Neural progenitor cell (in vitro differentiated cells): ENCODE measurements at regions not wholly inside any gene's neighbourhood (a gene's known extent, or its start where the extent isn't known, plus 50 kb on each side); places are given as distances from the start of the nearest gene placed in this dataset.

Experiments used
- DNase-seq: peaks from one replicate; pipeline ENCODE4 v3.0.0-alpha.2; 2016; ENCODE audit warnings: low spot score
- H2AFZ ChIP-seq: fragments of 200-600 bp; sonication (generic); replicated peaks from 2 replicates; pipeline ENCODE4 v1.6.1; 2016; ENCODE audit warnings: antibody characterized with exemption
- H3F3A ChIP-seq: fragments of 200-600 bp; sonication (generic); 2 replicates; pipeline ENCODE4 v1.6.1; 2016; ENCODE audit warnings: antibody characterized with exemption, low read depth
- H3K27ac ChIP-seq: fragments of 200-600 bp; sonication (generic); 2 replicates; pipeline ENCODE4 v1.5.1; 2016; ENCODE audit warnings: mild to moderate bottlenecking
- H3K27me3 ChIP-seq: fragments of 200-600 bp; sonication (generic); 2 replicates; pipeline ENCODE4 v1.6.1; 2016; ENCODE audit warnings: mild to moderate bottlenecking, moderate library complexity
- H3K36me3 ChIP-seq: fragments of 200-600 bp; sonication (generic); 2 replicates; pipeline ENCODE4 v1.5.1; 2016
- H3K4me1 ChIP-seq: fragments of 200-600 bp; sonication (generic); 2 replicates; pipeline ENCODE4 v1.6.1; 2016; ENCODE audit warnings: mixed run types
- H3K4me2 ChIP-seq: fragments of 200-600 bp; sonication (generic); 2 replicates; pipeline ENCODE4 v1.6.1; 2016
- H3K4me3 ChIP-seq: fragments of 200-600 bp; sonication (generic); 2 replicates; pipeline ENCODE4 v1.5.1; 2016
- H3K79me2 ChIP-seq: fragments of 200-600 bp; sonication (generic); 2 replicates; pipeline ENCODE4 v1.6.1; 2016; ENCODE audit warnings: low read depth
- H3K9ac ChIP-seq: fragments of 200-600 bp; sonication (generic); 2 replicates; pipeline ENCODE4 v1.6.1; 2016
- H3K9me3 ChIP-seq: fragments of 200-600 bp; sonication (generic); 2 replicates; pipeline ENCODE4 v1.5.1; 2016; ENCODE audit warnings: low read depth
- H4K20me1 ChIP-seq: fragments of 200-600 bp; sonication (generic); 2 replicates; pipeline ENCODE4 v1.6.1; 2016; ENCODE audit warnings: low read depth
- H3K27ac Mint-ChIP-seq: 3 replicates; pipeline ENCODE4 v1.8.0; 2021; ENCODE audit warnings: mixed read lengths
- H3K27me3 Mint-ChIP-seq: 2 replicates; pipeline ENCODE4 v1.8.0; 2022; ENCODE audit warnings: low read depth, mild to moderate bottlenecking, inconsistent platforms, moderate library complexity, mixed read lengths; ENCODE audit not compliant: insufficient read depth
- H3K36me3 Mint-ChIP-seq: 3 replicates; pipeline ENCODE4 v1.8.0; 2021; ENCODE audit warnings: mixed read lengths
- H3K4me1 Mint-ChIP-seq: 3 replicates; pipeline ENCODE4 v1.8.0; 2021; ENCODE audit warnings: mixed read lengths
- H3K4me3 Mint-ChIP-seq: 3 replicates; pipeline ENCODE4 v1.8.0; 2021; ENCODE audit warnings: mild to moderate bottlenecking, moderate library complexity, mixed read lengths
- H3K9me3 Mint-ChIP-seq: 3 replicates; pipeline ENCODE4 v1.8.0; 2020; ENCODE audit warnings: mixed read lengths
- CTCF ChIP-seq: fragments of 200-600 bp; sonication (generic); IDR thresholded peaks from 2 replicates; pipeline ENCODE4 v1.5.1; 2017; ENCODE audit warnings: antibody characterized with exemption, mild to moderate bottlenecking
- EZH2 ChIP-seq: fragments of 200-600 bp; sonication (generic); IDR thresholded peaks from 2 replicates; pipeline ENCODE4 v1.6.1; 2017; ENCODE audit warnings: antibody characterized with exemption, mild to moderate bottlenecking, moderate library complexity
- EZH2phosphoT487 ChIP-seq: fragments of 200-600 bp; sonication (generic); IDR thresholded peaks from 2 replicates; pipeline ENCODE4 v1.6.1; 2017; ENCODE audit warnings: antibody characterized with exemption

- no peaks in the 10 kb centered on the region for H3K27me3 ChIP-seq
- no peaks in the 10 kb centered on the region for H3K79me2 ChIP-seq
- H3K4me1 ChIP-seq: no peaks in the 10 kb centered on the region
- no peak overlapping the region for H3K4me3 ChIP-seq
- H3K36me3 ChIP-seq: no peaks in the 10 kb centered on the region
- no peak overlapping the region for H3K4me2 ChIP-seq
- H3K9ac ChIP-seq: no peak overlapping the region
- H3K36me3 Mint-ChIP-seq: no peaks in the 10 kb centered on the region
- no peak overlapping the region for H2AFZ ChIP-seq
- H3K4me1 Mint-ChIP-seq: no peaks in the 10 kb centered on the region
- no peaks in the 10 kb centered on the region for H3K9me3 ChIP-seq
- no peak overlapping the region for H3K27ac ChIP-seq
- no peaks in the 10 kb centered on the region for H3K27me3 Mint-ChIP-seq
- no peak for TF ChIP-seq CTCF
- no peak for TF ChIP-seq EZH2
- TF ChIP-seq EZH2phosphoT487: no peak
- no peaks in the 10 kb centered on the region for H4K20me1 ChIP-seq
- no peaks in the 10 kb centered on the region for H3F3A ChIP-seq
- H3K4me3 Mint-ChIP-seq: no peak overlapping the region
- H3K27ac Mint-ChIP-seq: no peak overlapping the region
- DNase-seq: no peak
- no peaks in the 10 kb centered on the region for H3K9me3 Mint-ChIP-seq
These were observed 678.7 kb downstream of the PLCL1 start for GRCh38 chr2:198483051-198483450.

GRCh38 chr2:198479065-198479464, 674.7 kb downstream of the PLCL1 start:
- Mint-ChIP-seq H3K27ac (no peak overlapping the region), H3K9me3 (no peaks in the 10 kb centered on the region), H3K36me3 (no peaks in the 10 kb centered on the region), H3K4me3 (no peak overlapping the region), H3K4me1 (peaks cover 6% of the 10 kb centered on the region), H3K27me3 (no peaks in the 10 kb centered on the region)
- TF ChIP-seq EZH2phosphoT487: no peak
- TF ChIP-seq CTCF: no peak
- no peak for TF ChIP-seq EZH2
- H3K4me1 ChIP-seq: no peaks in the 10 kb centered on the region
- no peak for DNase-seq
- H3K27me3 ChIP-seq: no peaks in the 10 kb centered on the region
- H2AFZ ChIP-seq: no peak overlapping the region
- H3K9ac ChIP-seq: no peak overlapping the region
- no peak overlapping the region for H3K27ac ChIP-seq
- H3K79me2 ChIP-seq: no peaks in the 10 kb centered on the region
- no peaks in the 10 kb centered on the region for H3K36me3 ChIP-seq
- no peak overlapping the region for H3K4me3 ChIP-seq
- H3K9me3 ChIP-seq: no peaks in the 10 kb centered on the region
- no peak overlapping the region for H3K4me2 ChIP-seq
- no peaks in the 10 kb centered on the region for H4K20me1 ChIP-seq
- H3F3A ChIP-seq: no peaks in the 10 kb centered on the region

GRCh38 chr2:198478361-198478760, 674.0 kb downstream of the PLCL1 start:
- no peak for TF ChIP-seq EZH2phosphoT487
- TF ChIP-seq CTCF: no peak
- TF ChIP-seq EZH2: no peak
- H3K79me2 ChIP-seq: no peaks in the 10 kb centered on the region
- H3K4me1 Mint-ChIP-seq: peaks cover 6% of the 10 kb centered on the region
- H3K27me3 Mint-ChIP-seq: no peaks in the 10 kb centered on the region
- no peaks in the 10 kb centered on the region for H3K36me3 ChIP-seq
- H3K27ac Mint-ChIP-seq: no peak overlapping the region
- no peaks in the 10 kb centered on the region for H4K20me1 ChIP-seq
- H2AFZ ChIP-seq: no peak overlapping the region
- H3K9ac ChIP-seq: no peak overlapping the region
- no peaks in the 10 kb centered on the region for H3K9me3 Mint-ChIP-seq
- no peaks in the 10 kb centered on the region for H3K9me3 ChIP-seq
- H3K27ac ChIP-seq: no peak overlapping the region
- H3F3A ChIP-seq: no peaks in the 10 kb centered on the region
- H3K4me3 ChIP-seq: no peak overlapping the region
- no peak overlapping the region for H3K4me3 Mint-ChIP-seq
- no peaks in the 10 kb centered on the region for H3K36me3 Mint-ChIP-seq
- H3K4me2 ChIP-seq: no peak overlapping the region
- no peaks in the 10 kb centered on the region for H3K27me3 ChIP-seq
- no peaks in the 10 kb centered on the region for H3K4me1 ChIP-seq
- DNase-seq: no peak

GRCh38 chr2:198476007-198476406, 671.6 kb downstream of the PLCL1 start:
- H4K20me1 ChIP-seq: no peaks in the 10 kb centered on the region
- no peak for DNase-seq
- no peak overlapping the region for H3K9ac ChIP-seq
- H3K4me3 Mint-ChIP-seq: no peak overlapping the region
- H3K79me2 ChIP-seq: no peaks in the 10 kb centered on the region
- H3K9me3 ChIP-seq: no peaks in the 10 kb centered on the region
- no peaks in the 10 kb centered on the region for H3F3A ChIP-seq
- H3K36me3 Mint-ChIP-seq: no peaks in the 10 kb centered on the region
- H3K27ac ChIP-seq: no peak overlapping the region
- H2AFZ ChIP-seq: no peak overlapping the region
- no peak overlapping the region for H3K4me3 ChIP-seq
- peak overlapping the region; percentile 35 for H3K27ac Mint-ChIP-seq
- H3K4me1 Mint-ChIP-seq: peaks cover 6% of the 10 kb centered on the region
- H3K27me3 ChIP-seq: no peaks in the 10 kb centered on the region
- no peak for TF ChIP-seq CTCF
- TF ChIP-seq EZH2: no peak
- no peaks in the 10 kb centered on the region for H3K4me1 ChIP-seq
- H3K27me3 Mint-ChIP-seq: no peaks in the 10 kb centered on the region
- H3K4me2 ChIP-seq: no peak overlapping the region
- no peaks in the 10 kb centered on the region for H3K36me3 ChIP-seq
- H3K9me3 Mint-ChIP-seq: no peaks in the 10 kb centered on the region
